Hepatocyte (in vitro differentiated cells): ENCODE measurements at regions not wholly inside any gene's neighbourhood (a gene's known extent, or its start where the extent isn't known, plus 50 kb on each side); places are given as distances from the start of the nearest gene placed in this dataset.
"Not testable (repeated sequence)": the region's sequence is repeated elsewhere in the genome, so short reads cannot be mapped to it uniquely, and the experiment has no call there.

ENCODE experiments used
- DNase-seq: peaks from one replicate; pipeline ENCODE4 v3.0.0-alpha.2; 2016; ENCODE audit warnings: low spot score
- H2AFZ ChIP-seq: fragments of 200-600 bp; sonication (generic); 2 replicates; pipeline ENCODE4 v1.6.0; 2016; ENCODE audit warnings: antibody characterized with exemption, mild to moderate bottlenecking
- H3K27ac ChIP-seq: fragments of 200-600 bp; sonication (generic); 2 replicates; pipeline ENCODE4 v1.5.1; 2016; ENCODE audit warnings: mild to moderate bottlenecking
- H3K27me3 ChIP-seq: fragments of 200-600 bp; sonication (generic); 2 replicates; pipeline ENCODE4 v1.6.1; 2016
- H3K36me3 ChIP-seq: fragments of 200-600 bp; sonication (generic); replicated peaks from 2 replicates; pipeline ENCODE4 v1.5.1; 2016; ENCODE audit warnings: low read depth; ENCODE audit not compliant: insufficient read depth
- H3K4me1 ChIP-seq: fragments of 200-600 bp; sonication (generic); 2 replicates; pipeline ENCODE4 v1.5.1; 2016; ENCODE audit warnings: mild to moderate bottlenecking, moderate library complexity; ENCODE audit not compliant: insufficient read depth
- H3K4me2 ChIP-seq: fragments of 200-600 bp; sonication (generic); 2 replicates; pipeline ENCODE4 v1.6.0; 2016
- H3K4me3 ChIP-seq: fragments of 200-600 bp; sonication (generic); 2 replicates; pipeline ENCODE4 v1.5.1; 2016; ENCODE audit warnings: mild to moderate bottlenecking
- H3K79me2 ChIP-seq: fragments of 200-600 bp; sonication (generic); 2 replicates; pipeline ENCODE4 v1.6.0; 2017; ENCODE audit warnings: mild to moderate bottlenecking
- H3K9me2 ChIP-seq: fragments of 200-600 bp; sonication (generic); replicated peaks from 2 replicates; pipeline ENCODE4 v1.6.0; 2017; ENCODE audit warnings: mild to moderate bottlenecking; ENCODE audit not compliant: insufficient read depth
- H3K9me3 ChIP-seq: fragments of 200-600 bp; sonication (generic); 2 replicates; pipeline ENCODE4 v1.5.1; 2016; ENCODE audit warnings: low read depth, mild to moderate bottlenecking
- H4K20me1 ChIP-seq: fragments of 200-600 bp; sonication (generic); 2 replicates; pipeline ENCODE4 v1.6.0; 2016; ENCODE audit warnings: mild to moderate bottlenecking; ENCODE audit not compliant: insufficient read depth, poor library complexity, severe bottlenecking
- EZH2 ChIP-seq: fragments of 200-600 bp; sonication (generic); IDR thresholded peaks from 2 replicates; pipeline ENCODE4 v1.6.1; 2016; ENCODE audit warnings: antibody characterized with exemption, mild to moderate bottlenecking, borderline replicate concordance
- EZH2phosphoT487 ChIP-seq: fragments of 200-600 bp; sonication (generic); IDR thresholded peaks from one replicate; pipeline ENCODE4 v1.6.1; 2018; ENCODE audit warnings: antibody characterized with exemption, mild to moderate bottlenecking, low read depth, moderate library complexity; ENCODE audit not compliant: unreplicated experiment, severe bottlenecking
- WGBS: methylation state at CpG from one replicate; pipeline ENCODE4 v1.1.6; 2016; ENCODE audit warnings: low lambda C conversion rate; ENCODE audit errors: missing lambda C conversion rate; 5-methylcytosine and 5-hydroxymethylcytosine counted together
- TF ChIP-seq, protein P1 (sequence below): fragments of 200-600 bp; sonication (generic); IDR thresholded peaks from 2 replicates; pipeline ENCODE4 v1.5.1; 2016; ENCODE audit warnings: antibody characterized with exemption, mild to moderate bottlenecking; ENCODE audit not compliant: poor library complexity

GRCh38 chr18:5830902-5831301 lies 64.4 kb downstream of the TMEM200C start:
- H3K27ac ChIP-seq, H3K27me3 ChIP-seq, H3K79me2 ChIP-seq, H3K36me3 ChIP-seq, H3K9me2 ChIP-seq, DNase-seq, H3K4me2 ChIP-seq, H3K4me3 ChIP-seq, H2AFZ ChIP-seq, H3K9me3 ChIP-seq, H3K4me1 ChIP-seq, H4K20me1 ChIP-seq: not testable (repeated sequence)
- WGBS, result 100% methylated on average over 1 of the region's 1 CpG

GRCh38 chr18:5828913-5829312 lies 66.4 kb downstream of the TMEM200C start:
- Histone ChIP-seq H3K27ac (no peak overlapping the region), H4K20me1 (no peaks in the 10 kb centered on the region), H3K36me3 (no peaks in the 10 kb centered on the region), H3K79me2 (no peaks in the 10 kb centered on the region), H2AFZ (no peak overlapping the region), H3K9me2 (no peaks in the 10 kb centered on the region), H3K4me1 (no peaks in the 10 kb centered on the region), H3K9me3 (no peaks in the 10 kb centered on the region), H3K4me3 (no peak overlapping the region), H3K27me3 (no peaks in the 10 kb centered on the region), H3K4me2 (no peak overlapping the region)
- TF ChIP-seq, protein P1, sequence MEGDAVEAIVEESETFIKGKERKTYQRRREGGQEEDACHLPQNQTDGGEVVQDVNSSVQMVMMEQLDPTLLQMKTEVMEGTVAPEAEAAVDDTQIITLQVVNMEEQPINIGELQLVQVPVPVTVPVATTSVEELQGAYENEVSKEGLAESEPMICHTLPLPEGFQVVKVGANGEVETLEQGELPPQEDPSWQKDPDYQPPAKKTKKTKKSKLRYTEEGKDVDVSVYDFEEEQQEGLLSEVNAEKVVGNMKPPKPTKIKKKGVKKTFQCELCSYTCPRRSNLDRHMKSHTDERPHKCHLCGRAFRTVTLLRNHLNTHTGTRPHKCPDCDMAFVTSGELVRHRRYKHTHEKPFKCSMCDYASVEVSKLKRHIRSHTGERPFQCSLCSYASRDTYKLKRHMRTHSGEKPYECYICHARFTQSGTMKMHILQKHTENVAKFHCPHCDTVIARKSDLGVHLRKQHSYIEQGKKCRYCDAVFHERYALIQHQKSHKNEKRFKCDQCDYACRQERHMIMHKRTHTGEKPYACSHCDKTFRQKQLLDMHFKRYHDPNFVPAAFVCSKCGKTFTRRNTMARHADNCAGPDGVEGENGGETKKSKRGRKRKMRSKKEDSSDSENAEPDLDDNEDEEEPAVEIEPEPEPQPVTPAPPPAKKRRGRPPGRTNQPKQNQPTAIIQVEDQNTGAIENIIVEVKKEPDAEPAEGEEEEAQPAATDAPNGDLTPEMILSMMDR, result no peak
- no peak for TF ChIP-seq EZH2phosphoT487
- no peak for TF ChIP-seq EZH2
- WGBS, result 85% methylated on average over 1 of the region's 1 CpG
- DNase-seq, result no peak

DNA sequence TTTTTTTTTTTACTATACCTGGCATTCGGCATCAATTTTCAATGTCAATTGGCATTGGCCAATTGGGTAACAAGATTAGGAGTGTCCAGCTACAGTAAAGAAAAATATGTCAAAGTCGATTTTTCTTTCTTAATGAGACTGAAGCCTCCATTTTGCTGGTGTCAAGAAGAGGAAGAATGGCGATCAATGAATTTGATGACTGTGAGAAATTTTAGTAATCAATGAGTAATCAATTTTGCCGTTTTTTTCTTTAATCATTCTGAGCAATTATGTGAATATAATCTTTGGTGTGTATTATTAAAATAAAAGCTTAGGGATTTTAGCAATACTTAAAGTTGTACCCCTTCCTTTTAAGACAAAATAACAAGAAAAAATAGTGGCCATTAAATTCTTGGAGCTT lies 69.7 kb downstream of the TMEM200C start:
- TF ChIP-seq EZH2, result no peak
- Histone ChIP-seq H3K27me3 (no peaks in the 10 kb centered on the region), H3K9me2 (no peaks in the 10 kb centered on the region), H2AFZ (no peak overlapping the region), H3K4me2 (no peak overlapping the region), H3K4me3 (no peak overlapping the region), H3K4me1 (no peaks in the 10 kb centered on the region), H3K9me3 (no peaks in the 10 kb centered on the region), H4K20me1 (no peaks in the 10 kb centered on the region), H3K79me2 (no peaks in the 10 kb centered on the region), H3K27ac (no peak overlapping the region), H3K36me3 (no peaks in the 10 kb centered on the region)
- WGBS, result 94% methylated on average over 4 of the region's 4 CpGs
- DNase-seq, result no peak

DNA sequence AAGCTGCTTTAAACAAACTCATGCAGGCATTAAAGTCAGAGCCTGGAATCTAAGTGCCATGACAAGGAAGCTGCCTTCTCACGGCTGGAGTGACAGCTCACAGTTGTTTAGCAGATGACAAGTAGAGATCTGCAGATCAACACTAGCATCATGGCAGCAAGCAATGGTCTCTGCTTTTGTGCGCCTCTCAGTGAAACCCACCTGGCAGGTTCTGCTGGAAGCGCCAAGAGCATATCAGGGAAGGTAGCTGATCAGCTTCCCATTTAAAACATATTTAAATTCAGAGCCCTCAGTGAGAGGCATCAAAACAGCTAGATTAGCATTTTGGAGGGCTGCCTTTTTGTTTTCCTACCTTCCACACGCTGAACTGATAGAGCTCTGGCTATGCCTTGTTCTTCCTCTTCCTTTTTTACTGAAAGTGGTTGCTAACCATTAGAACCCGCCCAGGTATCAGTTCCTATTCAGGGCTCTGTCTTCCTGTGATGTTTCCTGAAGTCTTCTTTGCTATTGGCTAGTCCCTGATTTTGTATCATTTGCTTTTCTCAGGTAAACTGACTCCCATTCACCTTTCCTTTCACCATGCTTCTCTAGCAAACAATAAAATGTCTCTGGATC lies 70.8 kb downstream of the TMEM200C start:
- WGBS, result 55% methylated on average over 5 of the region's 5 CpGs
- Histone ChIP-seq H3K9me3 (no peaks in the 10 kb centered on the region), H3K4me2 (no peak overlapping the region), H3K27ac (no peak overlapping the region), H3K9me2 (no peaks in the 10 kb centered on the region), H3K27me3 (no peaks in the 10 kb centered on the region), H3K4me3 (no peak overlapping the region), H3K4me1 (no peaks in the 10 kb centered on the region), H3K36me3 (no peaks in the 10 kb centered on the region), H3K79me2 (no peaks in the 10 kb centered on the region), H2AFZ (no peak overlapping the region), H4K20me1 (no peaks in the 10 kb centered on the region)
- DNase-seq, result no peak
- TF ChIP-seq, protein P1, result no peak
- TF ChIP-seq EZH2phosphoT487, result no peak
- no peak for TF ChIP-seq EZH2
